Lung (tissue), 11 donors: ENCODE measurements at regions not wholly inside any gene's neighbourhood (a gene's known extent, or its start where the extent isn't known, plus 50 kb on each side); places are given as distances from the start of the nearest gene placed in this dataset.

ENCODE experiments used
- ATAC-seq: fragments of 200-7000 bp; cut with Tn5 transposase; one replicate; pipeline ENCODE4 v1.9.1; 2020; ENCODE audit warnings: moderate number of reproducible peaks; ENCODE audit not compliant: insufficient read depth, low FRiP score
- DNase-seq, 3 donors: peaks; one replicate each; pipeline ENCODE4 v3.0.0-alpha.2; 2013 to 2017
- H3K27ac ChIP-seq, 2 donors: one replicate each; pipeline ENCODE4 v1.5.1; 2013; ENCODE audit warnings: mild to moderate bottlenecking in 2 of 2, moderate library complexity in 2 of 2, control low read depth in 1 of 2, inconsistent platforms in 1 of 2, low read depth in 1 of 2, low read length in 1 of 2
- H3K27me3 ChIP-seq, 3 donors: one replicate each; pipeline ENCODE4 v1.5.1; 2013; ENCODE audit warnings: low read length in 2 of 3; ENCODE audit not compliant: control insufficient read depth in 3 of 3, insufficient read depth in 3 of 3
- H3K36me3 ChIP-seq, 4 donors: one replicate each; pipeline ENCODE4 v1.5.1; 2013; ENCODE audit warnings: low read length in 4 of 4, mild to moderate bottlenecking in 1 of 4, moderate library complexity in 1 of 4; ENCODE audit not compliant: control insufficient read depth in 4 of 4, insufficient read depth in 4 of 4
- H3K4me1 ChIP-seq, 5 donors: one replicate each; pipeline ENCODE4 v1.5.1; 2013; ENCODE audit warnings: low read length in 5 of 5, mild to moderate bottlenecking in 2 of 5, moderate library complexity in 1 of 5; ENCODE audit not compliant: control insufficient read depth in 5 of 5, insufficient read depth in 5 of 5
- H3K4me3 ChIP-seq: one replicate; pipeline ENCODE4 v1.5.1; 2013; ENCODE audit warnings: mild to moderate bottlenecking, control low read depth, moderate library complexity
- H3K9ac ChIP-seq, 2 donors: one replicate each; pipeline ENCODE4 v1.5.1; 2013; ENCODE audit warnings: low read length in 2 of 2, control low read depth in 1 of 2; ENCODE audit not compliant: insufficient read depth in 1 of 2
- H3K9me3 ChIP-seq, 4 donors: one replicate each; pipeline ENCODE4 v1.5.1; 2013; ENCODE audit warnings: low read length in 3 of 4, mild to moderate bottlenecking in 1 of 4, moderate library complexity in 1 of 4; ENCODE audit not compliant: control insufficient read depth in 4 of 4, insufficient read depth in 3 of 4
- WGBS, 2 donors: extraction: QIAGEN DNeasy Blood & Tissue Kit; methylation state at CpG; one replicate each; pipeline ENCODE4 v1.1.7; 2013; 5-methylcytosine and 5-hydroxymethylcytosine counted together
- TF ChIP-seq, protein P1 (sequence below): IDR thresholded peaks from 2 replicates; pipeline ENCODE4 v1.5.1; 2012; ENCODE audit warnings: mild to moderate bottlenecking; ENCODE audit errors: control extremely low read depth, extremely low read depth
- donor health status: control.
- donor health status: control.
- donor health status: Bipolar disorder and iron deficiency.
- donor health status: healthy.
- donor health status: DM: yes; HTN: yes; CAD: no.

DNA sequence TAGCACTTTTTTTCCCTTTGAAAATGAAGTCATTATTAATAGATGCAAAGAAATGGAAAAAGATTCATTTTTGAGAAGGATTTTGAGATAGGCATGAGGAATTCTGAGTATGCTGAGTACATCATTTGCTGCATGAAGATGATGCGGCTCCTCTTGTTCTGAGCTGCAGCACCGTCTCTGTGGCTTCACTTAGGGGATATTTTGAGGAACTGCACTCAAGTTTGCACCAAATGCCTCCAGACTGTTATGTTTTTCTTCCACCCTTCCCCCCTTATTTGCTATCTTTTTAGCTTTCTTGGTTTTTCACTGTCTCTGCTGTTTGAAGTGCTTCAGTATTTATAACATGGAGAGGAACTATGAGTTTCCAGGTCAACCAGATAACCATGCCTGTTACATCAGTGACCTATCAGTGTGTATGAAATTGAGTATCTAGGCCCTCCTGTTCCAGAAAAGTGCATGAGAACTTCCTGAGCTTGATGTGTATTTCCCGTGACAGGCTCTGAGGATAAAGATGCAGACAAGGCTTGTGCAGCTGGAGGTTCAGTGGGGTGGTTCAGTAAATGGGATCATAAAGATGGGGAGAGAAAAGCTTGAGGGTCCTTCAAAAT, 128.7 kb downstream of the PDCD6IP start:
- no peak overlapping the region for H3K27ac ChIP-seq
- TF ChIP-seq, protein P1, sequence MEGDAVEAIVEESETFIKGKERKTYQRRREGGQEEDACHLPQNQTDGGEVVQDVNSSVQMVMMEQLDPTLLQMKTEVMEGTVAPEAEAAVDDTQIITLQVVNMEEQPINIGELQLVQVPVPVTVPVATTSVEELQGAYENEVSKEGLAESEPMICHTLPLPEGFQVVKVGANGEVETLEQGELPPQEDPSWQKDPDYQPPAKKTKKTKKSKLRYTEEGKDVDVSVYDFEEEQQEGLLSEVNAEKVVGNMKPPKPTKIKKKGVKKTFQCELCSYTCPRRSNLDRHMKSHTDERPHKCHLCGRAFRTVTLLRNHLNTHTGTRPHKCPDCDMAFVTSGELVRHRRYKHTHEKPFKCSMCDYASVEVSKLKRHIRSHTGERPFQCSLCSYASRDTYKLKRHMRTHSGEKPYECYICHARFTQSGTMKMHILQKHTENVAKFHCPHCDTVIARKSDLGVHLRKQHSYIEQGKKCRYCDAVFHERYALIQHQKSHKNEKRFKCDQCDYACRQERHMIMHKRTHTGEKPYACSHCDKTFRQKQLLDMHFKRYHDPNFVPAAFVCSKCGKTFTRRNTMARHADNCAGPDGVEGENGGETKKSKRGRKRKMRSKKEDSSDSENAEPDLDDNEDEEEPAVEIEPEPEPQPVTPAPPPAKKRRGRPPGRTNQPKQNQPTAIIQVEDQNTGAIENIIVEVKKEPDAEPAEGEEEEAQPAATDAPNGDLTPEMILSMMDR = no peak
- no peaks in the 10 kb centered on the region for H3K36me3 ChIP-seq
- no peaks in the 10 kb centered on the region for H3K4me1 ChIP-seq
- H3K9me3 ChIP-seq = peaks cover 0 to 6% (median 0%) of the 10 kb centered on the region in 4 donors
- H3K27me3 ChIP-seq = peaks cover 0 to 10% (median 0%) of the 10 kb centered on the region in 3 donors
- ATAC-seq (no peak), DNase-seq (no peak)
- WGBS, 2 donors = 67 to 75% methylated on average over 3 of the region's 3 CpGs
- H3K4me3 ChIP-seq = no peak overlapping the region
- H3K9ac ChIP-seq = no peak overlapping the region

DNA sequence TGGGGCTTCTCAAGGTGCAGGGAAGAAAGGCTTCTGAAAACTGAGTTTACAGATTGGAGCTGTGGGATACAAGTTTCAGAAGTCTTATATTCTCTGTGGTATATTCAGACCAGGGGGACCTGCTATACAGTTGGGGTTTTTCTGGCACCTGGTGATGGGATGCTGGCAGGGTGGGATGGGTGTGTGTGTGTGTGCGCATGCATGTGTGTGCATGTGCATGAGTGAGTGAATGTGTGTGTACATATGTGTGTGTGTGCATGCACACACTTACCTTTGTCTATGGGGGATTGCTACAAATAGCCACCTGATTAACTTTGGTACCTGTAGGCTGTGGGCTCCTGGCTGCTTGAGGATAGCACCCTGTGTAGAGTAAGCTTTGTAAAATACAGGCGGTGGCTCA, 131.4 kb downstream of the PDCD6IP start:
- TF ChIP-seq, protein P1 = no peak
- WGBS, 2 donors = 92 to 95% methylated on average over 2 of the region's 2 CpGs
- no peak overlapping the region for H3K4me3 ChIP-seq
- H3K9me3 ChIP-seq = peaks cover 0 to 3% (median 0%) of the 10 kb centered on the region in 4 donors
- ATAC-seq = no peak
- no peaks in the 10 kb centered on the region for H3K36me3 ChIP-seq
- DNase-seq = no peak
- H3K9ac ChIP-seq = no peak overlapping the region
- peaks cover 0 to 10% (median 0%) of the 10 kb centered on the region in 3 donors for H3K27me3 ChIP-seq
- H3K4me1 ChIP-seq = no peaks in the 10 kb centered on the region
- no peak overlapping the region for H3K27ac ChIP-seq

DNA sequence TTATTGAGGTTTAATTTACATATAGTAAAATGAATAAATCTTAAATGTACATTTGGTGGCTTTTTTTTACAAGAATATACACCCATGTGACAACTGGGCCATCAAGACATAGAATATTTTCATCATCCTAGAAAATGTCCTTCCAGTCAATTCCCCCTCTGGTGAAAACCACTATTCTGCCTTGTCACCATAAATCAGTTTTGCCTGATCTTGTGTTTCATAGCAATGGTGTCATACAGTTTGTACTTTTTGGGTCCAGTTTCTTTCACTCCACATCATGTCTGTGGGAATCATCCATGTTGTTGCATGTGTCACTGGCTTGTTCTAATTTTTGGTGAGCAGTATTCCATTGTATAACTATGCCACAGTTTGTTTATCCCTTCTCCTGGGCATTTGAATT, 133.1 kb downstream of the PDCD6IP start:
- H3K4me3 ChIP-seq = no peak overlapping the region
- H3K9ac ChIP-seq = no peak overlapping the region
- peaks cover 0 to under 1% (median 0%) of the 10 kb centered on the region in 5 donors for H3K4me1 ChIP-seq
- TF ChIP-seq, protein P1 = no peak
- H3K27me3 ChIP-seq = peaks cover 0 to 10% (median 0%) of the 10 kb centered on the region in 3 donors
- no peak overlapping the region for H3K27ac ChIP-seq
- DNase-seq = no peak
- no peak for ATAC-seq
- peaks cover 0 to 3% (median 0%) of the 10 kb centered on the region in 4 donors for H3K9me3 ChIP-seq
- H3K36me3 ChIP-seq = no peaks in the 10 kb centered on the region
